HEK293 (cell line): ENCODE measurements at regions not wholly inside any gene's neighbourhood (a gene's known extent, or its start where the extent isn't known, plus 50 kb on each side); places are given as distances from the start of the nearest gene placed in this dataset.

Experiments
- KLF8 ChIP-seq: fragments of 450-650 bp; formaldehyde crosslinking; IDR thresholded peaks from 2 replicates; pipeline ENCODE4 v1.5.1; 2016; ENCODE audit warnings: missing biosample characterization, missing genetic modification characterization
- PRDM2 ChIP-seq: fragments of 450-650 bp; formaldehyde crosslinking; IDR thresholded peaks from 2 replicates; pipeline ENCODE4 v1.5.1; 2016; ENCODE audit warnings: missing biosample characterization, missing genetic modification characterization, borderline replicate concordance
- TCF7L2 ChIP-seq: IDR thresholded peaks from 2 replicates; pipeline ENCODE4 v1.6.1; 2011; ENCODE audit warnings: low read depth, mild to moderate bottlenecking, inconsistent platforms, low read length, moderate library complexity, borderline replicate concordance
- ZEB2 ChIP-seq: fragments of 450-650 bp; formaldehyde crosslinking; IDR thresholded peaks from 2 replicates; pipeline ENCODE4 v1.5.1; 2016; ENCODE audit warnings: missing biosample characterization, missing genetic modification characterization
- ZNF639 ChIP-seq: fragments of 450-650 bp; formaldehyde crosslinking; IDR thresholded peaks from 2 replicates; pipeline ENCODE4 v1.5.1; 2016; ENCODE audit warnings: missing biosample characterization, missing genetic modification characterization
- TF ChIP-seq, protein P1 (sequence below): fragments of 450-650 bp; formaldehyde crosslinking; IDR thresholded peaks from 2 replicates; pipeline ENCODE4 v1.5.1; 2016; ENCODE audit warnings: missing biosample characterization, missing genetic modification characterization
- TF ChIP-seq, protein P2 (sequence below): fragments of 450-650 bp; formaldehyde crosslinking; IDR thresholded peaks from 2 replicates; pipeline ENCODE4 v1.5.1; 2016; ENCODE audit warnings: missing biosample characterization, missing genetic modification characterization
- TF ChIP-seq, protein P3 (sequence below): fragments of 450-650 bp; formaldehyde crosslinking; IDR thresholded peaks from 2 replicates; pipeline ENCODE4 v1.5.1; 2016; ENCODE audit warnings: missing biosample characterization, missing genetic modification characterization, borderline replicate concordance
- TF ChIP-seq, protein P4 (sequence below): fragments of 450-650 bp; formaldehyde crosslinking; IDR thresholded peaks from 2 replicates; pipeline ENCODE4 v1.5.1; 2016; ENCODE audit warnings: missing biosample characterization, missing genetic modification characterization
- TF ChIP-seq, protein P5 (sequence below): fragments of 450-650 bp; formaldehyde crosslinking; IDR thresholded peaks from 2 replicates; pipeline ENCODE4 v1.5.1; 2016; ENCODE audit warnings: missing biosample characterization, missing genetic modification characterization

- TF ChIP-seq, protein P1, sequence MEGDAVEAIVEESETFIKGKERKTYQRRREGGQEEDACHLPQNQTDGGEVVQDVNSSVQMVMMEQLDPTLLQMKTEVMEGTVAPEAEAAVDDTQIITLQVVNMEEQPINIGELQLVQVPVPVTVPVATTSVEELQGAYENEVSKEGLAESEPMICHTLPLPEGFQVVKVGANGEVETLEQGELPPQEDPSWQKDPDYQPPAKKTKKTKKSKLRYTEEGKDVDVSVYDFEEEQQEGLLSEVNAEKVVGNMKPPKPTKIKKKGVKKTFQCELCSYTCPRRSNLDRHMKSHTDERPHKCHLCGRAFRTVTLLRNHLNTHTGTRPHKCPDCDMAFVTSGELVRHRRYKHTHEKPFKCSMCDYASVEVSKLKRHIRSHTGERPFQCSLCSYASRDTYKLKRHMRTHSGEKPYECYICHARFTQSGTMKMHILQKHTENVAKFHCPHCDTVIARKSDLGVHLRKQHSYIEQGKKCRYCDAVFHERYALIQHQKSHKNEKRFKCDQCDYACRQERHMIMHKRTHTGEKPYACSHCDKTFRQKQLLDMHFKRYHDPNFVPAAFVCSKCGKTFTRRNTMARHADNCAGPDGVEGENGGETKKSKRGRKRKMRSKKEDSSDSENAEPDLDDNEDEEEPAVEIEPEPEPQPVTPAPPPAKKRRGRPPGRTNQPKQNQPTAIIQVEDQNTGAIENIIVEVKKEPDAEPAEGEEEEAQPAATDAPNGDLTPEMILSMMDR (tag by site-specific recombination) = no peak
- TF ChIP-seq, protein P2, sequence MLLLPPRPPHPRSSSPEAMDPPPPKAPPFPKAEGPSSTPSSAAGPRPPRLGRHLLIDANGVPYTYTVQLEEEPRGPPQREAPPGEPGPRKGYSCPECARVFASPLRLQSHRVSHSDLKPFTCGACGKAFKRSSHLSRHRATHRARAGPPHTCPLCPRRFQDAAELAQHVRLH = no peak
- TF ChIP-seq ZNF639 (no peak), KLF8 (no peak), ZEB2 (tag by site-specific recombination) (no peak), PRDM2 (tag by site-specific recombination) (no peak), TCF7L2 (no peak)
- TF ChIP-seq, protein P3, sequence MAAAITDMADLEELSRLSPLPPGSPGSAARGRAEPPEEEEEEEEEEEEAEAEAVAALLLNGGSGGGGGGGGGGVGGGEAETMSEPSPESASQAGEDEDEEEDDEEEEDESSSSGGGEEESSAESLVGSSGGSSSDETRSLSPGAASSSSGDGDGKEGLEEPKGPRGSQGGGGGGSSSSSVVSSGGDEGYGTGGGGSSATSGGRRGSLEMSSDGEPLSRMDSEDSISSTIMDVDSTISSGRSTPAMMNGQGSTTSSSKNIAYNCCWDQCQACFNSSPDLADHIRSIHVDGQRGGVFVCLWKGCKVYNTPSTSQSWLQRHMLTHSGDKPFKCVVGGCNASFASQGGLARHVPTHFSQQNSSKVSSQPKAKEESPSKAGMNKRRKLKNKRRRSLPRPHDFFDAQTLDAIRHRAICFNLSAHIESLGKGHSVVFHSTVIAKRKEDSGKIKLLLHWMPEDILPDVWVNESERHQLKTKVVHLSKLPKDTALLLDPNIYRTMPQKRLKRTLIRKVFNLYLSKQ (tag by site-specific recombination) = no peak
- TF ChIP-seq, protein P4, sequence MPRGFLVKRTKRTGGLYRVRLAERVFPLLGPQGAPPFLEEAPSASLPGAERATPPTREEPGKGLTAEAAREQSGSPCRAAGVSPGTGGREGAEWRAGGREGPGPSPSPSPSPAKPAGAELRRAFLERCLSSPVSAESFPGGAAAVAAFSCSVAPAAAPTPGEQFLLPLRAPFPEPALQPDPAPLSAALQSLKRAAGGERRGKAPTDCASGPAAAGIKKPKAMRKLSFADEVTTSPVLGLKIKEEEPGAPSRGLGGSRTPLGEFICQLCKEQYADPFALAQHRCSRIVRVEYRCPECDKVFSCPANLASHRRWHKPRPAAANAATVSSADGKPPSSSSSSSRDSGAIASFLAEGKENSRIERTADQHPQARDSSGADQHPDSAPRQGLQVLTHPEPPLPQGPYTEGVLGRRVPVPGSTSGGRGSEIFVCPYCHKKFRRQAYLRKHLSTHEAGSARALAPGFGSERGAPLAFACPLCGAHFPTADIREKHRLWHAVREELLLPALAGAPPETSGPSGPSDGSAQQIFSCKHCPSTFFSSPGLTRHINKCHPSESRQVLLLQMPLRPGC (tag by site-specific recombination) = no peak
- TF ChIP-seq, protein P5, sequence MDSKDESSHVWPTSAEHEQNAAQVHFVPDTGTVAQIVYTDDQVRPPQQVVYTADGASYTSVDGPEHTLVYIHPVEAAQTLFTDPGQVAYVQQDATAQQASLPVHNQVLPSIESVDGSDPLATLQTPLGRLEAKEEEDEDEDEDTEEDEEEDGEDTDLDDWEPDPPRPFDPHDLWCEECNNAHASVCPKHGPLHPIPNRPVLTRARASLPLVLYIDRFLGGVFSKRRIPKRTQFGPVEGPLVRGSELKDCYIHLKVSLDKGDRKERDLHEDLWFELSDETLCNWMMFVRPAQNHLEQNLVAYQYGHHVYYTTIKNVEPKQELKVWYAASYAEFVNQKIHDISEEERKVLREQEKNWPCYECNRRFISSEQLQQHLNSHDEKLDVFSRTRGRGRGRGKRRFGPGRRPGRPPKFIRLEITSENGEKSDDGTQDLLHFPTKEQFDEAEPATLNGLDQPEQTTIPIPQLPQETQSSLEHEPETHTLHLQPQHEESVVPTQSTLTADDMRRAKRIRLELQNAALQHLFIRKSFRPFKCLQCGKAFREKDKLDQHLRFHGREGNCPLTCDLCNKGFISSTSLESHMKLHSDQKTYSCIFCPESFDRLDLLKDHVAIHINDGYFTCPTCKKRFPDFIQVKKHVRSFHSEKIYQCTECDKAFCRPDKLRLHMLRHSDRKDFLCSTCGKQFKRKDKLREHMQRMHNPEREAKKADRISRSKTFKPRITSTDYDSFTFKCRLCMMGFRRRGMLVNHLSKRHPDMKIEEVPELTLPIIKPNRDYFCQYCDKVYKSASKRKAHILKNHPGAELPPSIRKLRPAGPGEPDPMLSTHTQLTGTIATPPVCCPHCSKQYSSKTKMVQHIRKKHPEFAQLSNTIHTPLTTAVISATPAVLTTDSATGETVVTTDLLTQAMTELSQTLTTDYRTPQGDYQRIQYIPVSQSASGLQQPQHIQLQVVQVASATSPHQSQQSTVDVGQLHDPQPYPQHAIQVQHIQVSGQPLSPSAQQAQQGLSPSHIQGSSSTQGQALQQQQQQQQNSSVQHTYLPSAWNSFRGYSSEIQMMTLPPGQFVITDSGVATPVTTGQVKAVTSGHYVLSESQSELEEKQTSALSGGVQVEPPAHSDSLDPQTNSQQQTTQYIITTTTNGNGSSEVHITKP (tag by site-specific recombination) = no peak
Observed at GRCh38 chr10:78736926-78737630, 331.7 kb upstream of the ZMIZ1 start.
